HK-2 (cell line): ENCODE measurements at regions not wholly inside any gene's neighbourhood (a gene's known extent, or its start where the extent isn't known, plus 50 kb on each side); places are given as distances from the start of the nearest gene placed in this dataset.
"Not testable (repeated sequence)": the region's sequence is repeated elsewhere in the genome, so short reads cannot be mapped to it uniquely, and the experiment has no call there.

ENCODE experiments used
- DNase-seq: peaks from one replicate; pipeline ENCODE4 v3.0.0-alpha.2; 2018; ENCODE audit not compliant: unreplicated experiment

DNA sequence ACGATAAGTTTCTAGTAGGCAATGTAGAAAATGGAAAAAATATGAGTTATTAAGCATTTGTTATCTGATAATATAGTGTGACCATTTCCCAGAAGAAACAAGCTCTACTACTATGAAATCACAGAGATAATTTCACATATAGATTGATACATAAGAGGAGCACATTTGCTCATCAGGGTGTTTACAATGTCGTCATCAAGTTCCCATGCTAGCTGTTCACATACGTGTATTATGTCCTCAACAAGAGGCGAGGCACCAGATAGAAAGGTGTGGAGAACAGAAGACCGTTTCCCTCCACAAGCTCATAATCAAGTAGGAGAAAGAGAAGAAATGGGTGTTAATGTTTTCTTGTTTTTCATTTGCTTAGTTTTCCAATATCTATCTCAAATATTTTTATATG is 326.1 kb upstream of the ARID1B start:
- no peak for DNase-seq

DNA sequence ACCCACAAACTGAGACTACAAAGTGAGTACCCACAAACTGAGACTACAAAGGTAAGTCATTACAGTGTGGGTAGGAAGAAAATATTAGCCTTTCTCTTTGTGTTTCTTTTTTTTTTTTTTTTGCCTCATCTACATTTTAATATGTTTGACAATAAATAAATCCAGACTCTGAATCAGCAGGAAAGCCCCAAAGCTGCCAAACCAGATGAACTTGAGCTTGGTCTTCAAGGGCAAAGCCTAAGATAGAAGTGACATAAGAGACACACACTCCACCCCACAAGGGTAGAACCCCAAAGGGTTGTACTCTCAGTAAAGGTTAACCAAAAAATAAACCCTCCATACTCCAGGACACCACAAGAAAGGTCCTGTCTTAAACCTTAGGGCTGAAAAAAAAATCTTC is 326.8 kb upstream of the ARID1B start:
- no peak for DNase-seq

DNA sequence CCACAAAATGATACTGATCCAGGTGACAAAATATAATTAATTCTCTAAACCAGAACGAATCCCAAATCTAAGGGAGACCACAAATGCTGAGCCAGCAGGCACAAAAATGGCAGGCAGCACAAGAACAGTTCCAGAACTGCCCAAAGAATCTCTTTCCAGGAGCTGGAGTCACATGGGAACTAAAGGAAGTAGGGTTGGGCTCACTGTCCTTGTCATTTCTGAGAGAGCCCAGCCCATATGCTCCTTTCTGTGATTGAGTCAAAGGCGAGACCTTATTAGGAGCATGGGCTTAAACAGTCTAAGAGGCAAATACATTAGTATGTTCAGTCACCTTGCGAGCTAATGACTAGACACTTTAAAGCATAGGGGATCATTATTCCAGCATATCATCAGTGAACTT is 327.6 kb upstream of the ARID1B start:
- no peak for DNase-seq

DNA sequence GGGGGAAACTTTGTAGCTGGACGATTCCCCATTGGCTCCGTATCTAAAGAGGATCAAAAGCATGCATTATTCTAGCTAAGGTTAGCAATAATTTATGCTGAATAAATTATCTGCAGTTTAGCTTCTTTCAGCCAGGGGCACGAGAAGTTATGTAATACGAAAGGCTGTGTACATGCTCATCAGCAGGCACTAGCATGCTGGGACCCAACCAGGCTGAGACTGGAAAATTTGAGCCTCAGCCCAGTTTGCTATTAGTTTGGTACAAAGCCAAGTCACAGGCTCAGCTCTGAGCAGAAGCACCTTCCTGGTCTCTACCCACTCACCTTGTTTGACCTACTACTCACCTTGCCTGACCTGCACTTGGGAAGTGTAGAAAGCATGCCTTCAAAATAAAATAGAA is 328.1 kb upstream of the ARID1B start:
- no peak for DNase-seq

DNA sequence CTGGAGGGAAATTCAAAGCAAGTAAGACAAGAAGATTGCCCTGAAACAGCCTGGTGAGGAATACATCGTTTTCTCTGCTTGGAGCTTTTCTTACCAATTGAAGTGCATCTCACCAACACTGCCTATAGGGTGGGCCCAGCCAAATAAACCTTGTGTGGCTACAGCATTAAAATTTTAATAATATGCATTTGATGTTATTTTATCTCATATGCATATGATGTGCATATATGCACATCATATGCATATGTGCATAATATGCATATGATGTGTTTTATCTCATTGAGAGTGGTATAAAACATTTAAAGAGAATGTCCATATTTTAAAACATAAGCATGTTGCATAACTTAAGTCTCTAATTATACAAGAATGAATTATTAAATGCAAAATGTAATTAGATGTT is 328.6 kb upstream of the ARID1B start:
- DNase-seq: no peak

DNA sequence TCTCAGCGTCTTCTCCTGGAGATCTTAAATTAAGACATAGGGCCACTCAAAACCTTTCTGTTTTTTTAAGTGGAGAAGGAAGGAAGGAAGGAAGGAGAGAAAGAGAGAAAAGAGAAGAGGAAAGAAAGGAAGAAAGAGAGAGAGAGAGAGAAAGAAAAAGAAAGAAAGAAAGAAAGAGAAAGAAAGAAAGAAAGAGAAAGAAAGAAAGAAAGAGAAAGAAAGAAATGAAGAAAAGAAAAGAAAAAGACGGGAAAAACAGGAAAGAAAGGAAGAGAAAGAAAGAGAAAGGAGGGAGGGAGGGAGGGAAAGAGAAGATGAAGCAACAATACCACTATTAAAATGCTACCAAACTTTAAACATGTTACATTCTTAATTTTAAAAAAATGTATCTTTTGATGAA is 336.5 kb upstream of the ARID1B start:
- no peak for DNase-seq

DNA sequence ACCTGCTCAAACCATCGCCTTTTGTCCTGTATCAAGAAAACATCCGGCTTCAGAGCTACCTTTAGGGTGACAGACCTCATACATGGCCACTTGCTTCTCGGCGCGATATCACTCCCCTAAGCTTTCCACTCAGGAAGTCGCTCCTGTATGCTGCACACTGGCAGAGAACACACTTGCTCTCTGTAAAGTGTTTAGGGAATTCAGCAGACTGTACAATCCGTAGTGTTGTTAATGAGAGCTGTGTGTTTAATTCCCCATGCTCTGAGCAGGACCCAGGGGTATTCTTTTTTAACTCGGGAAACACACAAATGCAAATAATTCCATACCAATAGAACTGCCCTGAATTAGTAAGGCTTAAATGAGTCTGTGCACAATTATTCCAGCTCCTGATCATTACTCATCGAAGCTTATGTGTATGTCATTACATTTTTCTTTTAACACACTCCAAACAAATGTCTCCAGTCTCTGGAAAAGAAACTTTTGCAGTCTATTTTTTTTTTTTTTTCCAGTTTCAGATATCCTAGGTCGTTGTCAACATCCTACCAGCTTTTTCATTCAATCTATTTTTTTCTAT is 338.7 kb upstream of the ARID1B start:
- no peak for DNase-seq

DNA sequence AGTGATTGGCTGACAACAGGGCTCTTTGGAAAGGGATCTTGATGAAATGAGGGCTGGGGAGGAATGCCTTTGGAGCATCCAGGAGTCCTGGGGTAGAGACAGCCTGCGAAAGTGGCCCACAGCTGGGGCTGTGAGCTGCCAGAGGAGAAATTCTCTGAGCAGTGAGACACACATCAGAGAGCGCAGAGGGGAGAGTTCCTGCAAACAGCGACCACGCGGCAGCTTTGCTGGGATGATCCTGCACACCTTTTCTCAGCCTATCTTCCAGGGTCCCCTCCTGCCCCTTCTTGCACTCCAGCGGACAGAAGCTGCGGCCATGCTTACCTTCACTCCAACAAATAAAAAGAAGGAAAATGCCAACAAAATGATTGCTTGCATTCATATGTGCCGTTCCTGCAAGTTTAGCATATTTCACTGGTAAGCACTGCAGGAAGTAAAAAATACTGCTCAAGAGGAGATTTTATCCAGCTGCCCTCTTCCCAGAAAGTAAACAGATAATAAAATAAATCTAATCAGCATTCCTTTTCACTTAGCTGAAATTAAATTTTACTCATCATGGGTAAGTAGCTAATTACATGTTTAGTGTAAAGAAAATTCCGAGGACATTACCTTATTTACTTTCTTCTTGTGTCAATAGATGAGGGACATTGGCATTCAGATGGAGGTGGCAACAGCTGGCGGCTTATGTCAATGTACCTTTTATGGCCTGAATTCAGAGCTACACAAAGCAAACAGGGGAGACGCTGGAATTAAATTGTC is 339.9 kb upstream of the ARID1B start:
- no peak for DNase-seq

DNA sequence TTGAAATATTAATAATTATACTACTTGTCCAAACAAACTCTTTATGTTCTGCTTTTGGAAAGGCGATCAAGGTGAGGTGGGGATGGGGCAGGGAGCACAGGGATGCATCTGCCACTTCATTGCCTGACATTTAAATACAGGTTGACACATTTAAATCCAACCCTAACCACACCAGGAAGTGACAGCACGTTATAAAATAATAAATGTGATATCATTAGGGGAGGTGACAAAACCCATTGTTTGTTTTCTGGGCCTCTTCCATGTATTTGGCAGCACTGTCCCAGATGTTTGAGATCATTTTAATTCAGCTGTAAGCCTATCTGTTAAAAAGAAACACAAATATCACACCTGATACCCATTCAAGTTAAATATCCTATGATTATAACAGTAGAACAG is 342.4 kb upstream of the ARID1B start:
- DNase-seq: no peak

DNA sequence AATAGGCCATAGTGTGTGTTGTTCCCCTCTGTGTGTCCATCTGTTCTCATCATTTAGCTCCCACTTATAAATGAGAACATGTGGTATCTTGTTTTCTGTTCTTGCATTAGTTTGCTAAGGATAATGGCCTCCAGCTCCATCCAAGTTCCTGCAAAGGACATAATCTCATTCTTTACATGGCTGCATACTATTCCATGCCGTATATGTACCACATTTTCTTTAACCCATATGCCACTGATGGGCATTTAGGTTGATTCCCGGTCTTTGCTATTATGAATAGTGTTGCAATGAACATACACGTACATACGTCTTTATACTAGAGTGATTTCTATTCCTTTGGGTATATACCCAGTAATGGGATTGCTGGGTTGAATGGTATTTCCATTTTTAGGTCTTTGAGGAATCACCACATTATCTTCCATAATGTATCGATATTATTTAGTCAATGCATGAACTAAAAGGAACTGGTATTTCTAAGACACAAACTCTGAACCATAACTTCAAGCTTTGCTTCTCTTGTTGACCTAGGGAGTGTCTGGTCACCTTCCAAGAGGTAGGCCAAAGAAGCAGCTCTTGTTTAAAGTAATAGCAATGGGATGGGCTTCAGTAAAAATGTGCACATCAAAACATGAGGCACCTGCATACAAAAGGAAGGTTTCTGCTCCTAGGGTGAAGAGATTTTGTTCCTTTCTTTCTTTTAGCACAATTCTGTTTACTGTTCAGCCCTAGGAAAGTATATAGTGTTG is 343.0 kb upstream of the ARID1B start:
- no peak for DNase-seq

DNA sequence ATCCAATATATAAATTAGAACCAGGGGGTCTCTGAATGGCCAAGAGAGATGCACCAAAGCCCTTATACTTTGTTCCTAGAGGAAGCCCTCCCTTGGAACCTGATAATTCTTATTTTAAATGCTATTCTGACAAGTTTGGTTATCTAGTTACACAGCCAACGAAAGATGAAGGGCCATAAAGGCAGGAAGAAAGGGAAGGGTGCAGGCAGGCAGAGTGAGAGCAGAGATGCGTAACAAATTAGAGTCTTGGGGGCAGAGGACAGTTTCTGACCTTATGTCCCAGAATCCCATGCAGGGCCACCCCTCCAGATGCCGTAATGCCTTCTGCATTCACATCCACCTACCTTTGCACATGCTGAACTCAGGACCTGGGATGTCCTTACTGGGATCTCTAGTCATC is 344.6 kb upstream of the ARID1B start:
- no peak for DNase-seq

DNA sequence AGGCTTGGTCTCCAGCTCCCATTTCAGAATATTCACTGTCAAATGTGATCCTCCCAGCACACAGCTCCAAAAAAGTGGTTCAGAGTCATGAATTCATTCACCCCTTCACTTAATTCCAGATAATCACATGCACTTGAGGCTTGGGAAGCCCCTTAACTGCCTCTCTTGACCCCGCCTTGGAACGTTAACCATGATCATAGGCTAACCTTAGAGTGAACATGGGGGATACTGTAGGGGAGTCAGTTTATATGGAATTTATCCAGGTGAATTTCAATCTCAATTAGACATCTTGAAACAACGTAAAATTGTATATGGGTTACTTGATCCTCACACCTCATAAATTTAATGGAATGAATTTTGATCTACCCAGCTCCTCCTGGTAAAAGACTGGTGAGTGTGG is 346.8 kb upstream of the ARID1B start:
- DNase-seq: no peak

DNA sequence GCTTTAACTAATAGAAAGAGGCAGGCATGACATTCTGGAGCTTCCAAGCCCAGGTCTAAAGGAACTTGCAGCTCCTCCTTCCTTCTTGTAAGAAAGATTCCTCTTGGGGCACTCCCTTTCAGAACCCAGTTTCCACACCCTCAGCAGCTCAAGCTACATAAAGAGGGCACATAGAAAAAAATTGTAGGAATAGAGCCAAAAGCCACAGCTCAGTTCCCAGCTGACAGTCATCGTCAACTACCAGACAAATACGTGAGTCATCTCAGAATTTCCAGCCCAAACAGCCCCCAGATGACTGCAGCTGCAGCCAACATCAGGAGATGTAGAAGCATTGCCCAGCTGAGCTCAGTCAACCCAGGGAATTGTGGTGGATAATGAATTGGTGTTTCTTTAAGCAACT is 349.8 kb upstream of the ARID1B start:
- peak; percentile 5 for DNase-seq

DNA sequence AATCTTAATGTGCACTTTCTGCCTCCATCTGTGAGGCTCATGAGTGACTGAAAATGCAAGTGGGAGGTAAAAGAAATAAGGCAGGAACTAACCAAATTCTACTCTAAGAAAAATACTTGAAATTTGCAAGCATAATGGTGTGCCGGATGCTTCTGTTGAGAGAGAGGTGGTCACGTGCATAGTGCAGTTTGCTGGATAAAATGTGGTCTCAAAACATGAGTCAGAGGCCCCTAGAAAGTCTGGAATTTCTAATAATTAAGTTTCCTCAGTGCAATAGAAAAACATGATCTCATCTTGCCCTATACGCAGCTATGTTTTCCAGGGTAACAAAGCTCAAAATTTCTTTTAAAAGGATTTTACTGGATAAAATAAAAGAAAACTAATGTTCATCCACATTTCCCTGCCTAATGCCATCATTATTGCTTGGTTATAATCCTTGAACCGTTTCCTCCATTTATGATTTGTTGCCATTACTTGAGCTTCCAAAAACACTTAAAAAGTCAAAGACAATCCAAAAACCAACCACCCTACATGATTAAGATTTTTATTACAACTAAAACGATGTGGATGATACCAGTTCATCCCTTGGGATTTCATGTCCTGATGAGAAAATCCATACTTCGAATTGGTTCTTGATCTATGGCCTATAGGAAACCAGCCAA is 351.7 kb upstream of the ARID1B start:
- no peak for DNase-seq

DNA sequence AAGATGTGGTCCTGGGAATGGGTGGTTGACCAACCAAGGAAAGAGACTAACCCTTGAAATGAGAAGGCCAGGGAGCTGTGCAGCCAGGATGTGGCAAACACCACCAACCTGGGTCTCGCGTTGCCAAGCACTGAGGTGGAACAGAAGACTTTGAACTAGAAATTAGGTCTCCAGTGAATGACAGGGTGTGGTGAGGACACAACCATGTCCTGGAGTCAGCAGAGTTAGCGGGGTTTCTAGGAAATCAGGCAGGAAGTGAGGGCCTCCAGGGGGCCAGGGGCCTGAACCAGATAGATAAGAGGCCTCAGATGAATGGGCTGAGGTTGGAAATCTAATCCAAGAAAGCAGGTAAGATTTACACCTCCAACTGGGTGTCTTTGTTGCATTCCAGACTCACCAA is 353.3 kb upstream of the ARID1B start:
- no peak for DNase-seq

DNA sequence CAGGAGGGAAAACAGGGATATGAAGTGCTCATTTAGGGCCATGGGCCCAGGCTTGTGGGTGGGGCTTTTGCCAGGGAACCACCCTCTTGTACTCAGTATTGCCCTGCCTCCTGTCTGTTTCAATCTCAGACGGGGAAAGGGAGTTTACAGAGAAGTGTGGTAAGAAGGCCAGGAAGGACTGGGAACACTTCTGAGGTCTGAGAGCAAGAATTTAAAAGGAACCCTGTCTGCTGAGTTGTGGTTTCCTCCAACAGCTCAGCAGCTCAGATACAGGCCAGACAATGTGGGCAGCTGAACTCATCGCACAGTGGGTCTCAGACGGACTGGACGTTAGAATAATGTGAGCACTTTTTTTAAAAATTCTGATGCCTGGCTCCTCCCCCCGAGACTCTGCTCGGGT is 354.1 kb upstream of the ARID1B start:
- no peak for DNase-seq

DNA sequence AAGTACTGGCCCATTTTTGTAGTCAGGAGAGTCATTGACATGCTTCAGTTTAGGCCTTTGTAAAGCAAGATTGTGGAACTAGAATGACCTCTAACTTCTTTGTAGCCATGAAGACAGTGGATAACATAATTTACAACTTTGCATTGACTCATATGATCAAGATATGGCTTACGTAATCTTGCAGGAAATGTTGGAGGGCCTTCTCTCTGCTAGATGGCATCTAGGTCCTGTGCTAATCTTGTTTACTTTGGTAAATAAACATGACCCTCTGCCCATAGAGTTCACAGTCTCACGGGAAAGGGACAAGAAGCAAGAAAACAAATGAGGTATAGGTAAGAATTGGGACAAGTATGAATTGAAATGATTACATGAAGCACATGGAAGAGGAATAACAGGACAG is 355.2 kb upstream of the ARID1B start:
- no peak for DNase-seq

DNA sequence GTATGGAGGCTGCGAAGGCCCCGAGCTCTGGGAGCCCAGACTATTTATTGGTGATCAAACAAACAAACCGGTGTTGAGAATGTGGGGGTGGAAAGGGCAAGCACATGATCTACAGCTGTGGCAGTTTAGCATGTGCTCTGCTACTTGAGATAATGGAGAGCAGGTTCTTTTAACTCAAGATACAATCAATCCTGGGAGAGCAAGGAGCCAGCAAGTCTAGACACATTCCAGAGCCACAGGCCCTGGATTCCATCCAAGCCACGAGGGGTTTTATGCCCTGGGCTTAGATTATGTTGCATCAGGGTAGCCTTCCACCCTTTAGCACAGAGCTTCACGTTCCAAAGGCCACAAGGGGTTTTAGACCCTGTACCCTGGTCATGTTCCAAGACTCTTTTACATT is 355.9 kb upstream of the ARID1B start:
- not testable (repeated sequence) for DNase-seq

DNA sequence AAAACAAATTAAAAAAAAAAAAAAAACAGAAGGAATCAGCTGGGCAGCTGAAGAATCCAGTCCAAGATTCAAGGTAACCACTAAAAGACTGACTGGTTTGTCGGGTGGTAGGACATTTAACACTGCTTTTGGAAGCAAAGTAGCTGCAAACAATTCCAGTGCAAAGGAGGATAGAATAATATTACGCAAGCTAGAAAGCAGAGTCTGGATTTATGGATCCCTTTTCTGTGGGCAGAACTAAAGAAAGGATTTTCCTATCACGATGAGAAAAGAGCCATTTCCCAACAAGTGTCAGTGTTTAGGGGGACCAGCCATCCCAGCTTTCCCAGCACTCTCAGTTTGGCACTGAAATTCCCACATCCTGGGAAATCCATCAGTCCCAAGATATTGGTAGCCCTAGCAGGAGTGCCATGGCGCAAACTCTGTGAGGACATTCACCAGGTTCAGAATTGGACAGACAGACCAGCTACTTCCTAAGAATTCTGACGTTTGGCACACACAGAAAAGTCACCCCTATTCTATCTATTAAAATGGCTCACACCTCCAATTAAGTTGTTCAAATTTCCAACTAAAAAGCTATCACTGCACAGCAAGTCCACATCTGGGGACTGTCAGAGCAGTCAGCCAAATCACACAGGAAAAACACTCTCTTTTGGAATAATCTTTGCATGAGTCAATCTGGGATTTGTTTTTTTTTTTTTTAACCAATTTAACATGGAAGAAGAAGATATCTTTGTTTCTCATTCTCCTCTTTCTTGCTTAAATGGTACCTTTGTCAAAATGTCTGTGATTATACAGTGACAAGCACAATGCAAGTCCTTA is 356.8 kb upstream of the ARID1B start:
- no peak for DNase-seq

DNA sequence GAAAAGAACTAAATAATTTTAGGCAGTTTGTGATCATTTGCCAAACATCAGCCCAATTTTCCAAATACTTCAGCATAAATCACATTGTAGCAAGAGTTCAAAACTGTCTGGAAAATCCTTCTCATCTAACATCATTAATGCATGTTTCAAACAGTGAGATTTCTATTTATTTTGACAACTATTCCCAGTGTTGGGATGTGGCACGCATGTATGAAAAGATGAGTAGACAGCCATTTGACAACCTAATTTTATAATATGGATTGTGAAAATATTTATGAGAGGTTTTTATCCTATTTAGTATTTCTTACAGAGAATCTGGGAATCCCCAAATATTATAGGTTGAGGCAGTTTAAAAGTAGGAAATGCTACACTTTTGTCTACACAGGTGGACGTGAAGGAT is 357.6 kb upstream of the ARID1B start:
- no peak for DNase-seq

DNA sequence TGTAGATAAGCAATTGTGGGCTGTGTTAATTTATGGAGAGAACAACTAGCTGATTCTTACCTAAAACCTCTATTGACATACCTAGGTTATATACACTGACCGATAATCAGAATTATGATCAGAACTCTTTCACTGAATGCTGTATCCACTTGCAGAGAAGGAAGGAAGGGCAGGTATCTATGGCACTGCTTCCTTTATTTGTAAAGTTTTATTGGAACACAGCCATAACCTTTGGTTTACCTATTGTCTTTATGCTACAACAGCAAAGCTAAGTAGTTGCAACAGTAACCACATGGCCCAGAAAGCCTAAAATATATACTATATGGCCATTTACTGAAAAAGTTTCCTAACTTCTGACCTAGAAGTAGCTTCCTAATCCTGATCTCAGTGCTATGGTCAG is 358.9 kb upstream of the ARID1B start:
- DNase-seq: no peak

DNA sequence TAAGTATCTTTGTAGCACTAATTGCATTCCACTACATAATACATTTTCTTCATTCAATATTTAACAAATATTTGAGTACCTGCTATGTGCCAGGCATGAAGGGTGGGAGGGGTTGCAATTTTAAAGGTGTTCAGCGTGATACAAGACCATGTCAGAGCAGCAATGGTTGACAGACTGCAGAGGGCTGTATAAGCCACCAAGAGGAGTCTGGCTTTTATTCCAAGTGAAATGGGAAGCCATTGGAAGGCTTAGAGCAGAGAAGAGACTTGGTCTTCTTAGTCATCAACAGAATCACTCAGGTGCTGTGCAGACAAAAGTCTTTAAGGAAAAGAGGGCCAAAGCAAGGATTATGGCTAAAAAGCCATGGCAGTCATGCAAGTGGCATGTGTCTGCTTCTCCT is 360.8 kb upstream of the ARID1B start:
- DNase-seq: no peak
